ENCODE measurements at regions not wholly inside any gene's neighbourhood (a gene's known extent, or its start where the extent isn't known, plus 50 kb on each side); places are given as distances from the start of the nearest gene placed in this dataset.
"Not testable (repeated sequence)": the region's sequence is repeated elsewhere in the genome, so short reads cannot be mapped to it uniquely, and the experiment has no call there.

DNA sequence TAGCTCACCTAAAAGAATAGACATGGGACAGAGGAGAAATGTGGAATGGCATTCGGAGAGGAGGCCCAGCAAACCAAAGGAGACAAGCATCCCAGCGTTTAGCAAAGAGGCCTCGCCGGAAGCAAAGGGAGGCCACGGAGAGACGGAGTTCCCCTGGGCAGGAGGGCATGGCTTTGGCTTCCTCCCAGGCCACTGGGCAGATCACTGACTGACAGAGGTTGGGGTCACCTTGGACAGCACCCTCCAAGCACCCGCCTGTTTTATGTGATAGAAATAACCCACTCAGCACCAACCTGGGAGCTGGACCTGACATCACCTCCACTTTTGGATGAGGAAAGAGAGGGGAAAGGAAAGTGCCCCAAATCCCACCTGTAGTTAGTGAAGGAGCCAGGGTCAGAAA, 434.1 kb downstream of the BRD1 start:
- H3K4me3 Mint-ChIP-seq: no peak overlapping the region
- H3K9me3 Mint-ChIP-seq: peaks cover 6% of the 10 kb centered on the region
- H3K27ac Mint-ChIP-seq: no peak overlapping the region
- H3K4me1 Mint-ChIP-seq: no peaks in the 10 kb centered on the region
- TF ChIP-seq, protein P1, sequence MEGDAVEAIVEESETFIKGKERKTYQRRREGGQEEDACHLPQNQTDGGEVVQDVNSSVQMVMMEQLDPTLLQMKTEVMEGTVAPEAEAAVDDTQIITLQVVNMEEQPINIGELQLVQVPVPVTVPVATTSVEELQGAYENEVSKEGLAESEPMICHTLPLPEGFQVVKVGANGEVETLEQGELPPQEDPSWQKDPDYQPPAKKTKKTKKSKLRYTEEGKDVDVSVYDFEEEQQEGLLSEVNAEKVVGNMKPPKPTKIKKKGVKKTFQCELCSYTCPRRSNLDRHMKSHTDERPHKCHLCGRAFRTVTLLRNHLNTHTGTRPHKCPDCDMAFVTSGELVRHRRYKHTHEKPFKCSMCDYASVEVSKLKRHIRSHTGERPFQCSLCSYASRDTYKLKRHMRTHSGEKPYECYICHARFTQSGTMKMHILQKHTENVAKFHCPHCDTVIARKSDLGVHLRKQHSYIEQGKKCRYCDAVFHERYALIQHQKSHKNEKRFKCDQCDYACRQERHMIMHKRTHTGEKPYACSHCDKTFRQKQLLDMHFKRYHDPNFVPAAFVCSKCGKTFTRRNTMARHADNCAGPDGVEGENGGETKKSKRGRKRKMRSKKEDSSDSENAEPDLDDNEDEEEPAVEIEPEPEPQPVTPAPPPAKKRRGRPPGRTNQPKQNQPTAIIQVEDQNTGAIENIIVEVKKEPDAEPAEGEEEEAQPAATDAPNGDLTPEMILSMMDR (IDR thresholded peaks at IDR 0.05; ENCODE audit: unreplicated experiment in 3 of 3): no peak
- no peaks in the 10 kb centered on the region for H3K36me3 Mint-ChIP-seq (ENCODE audit: low read depth)
- H3K27me3 Mint-ChIP-seq (ENCODE audit: low read depth): peaks cover 34% of the 10 kb centered on the region

DNA sequence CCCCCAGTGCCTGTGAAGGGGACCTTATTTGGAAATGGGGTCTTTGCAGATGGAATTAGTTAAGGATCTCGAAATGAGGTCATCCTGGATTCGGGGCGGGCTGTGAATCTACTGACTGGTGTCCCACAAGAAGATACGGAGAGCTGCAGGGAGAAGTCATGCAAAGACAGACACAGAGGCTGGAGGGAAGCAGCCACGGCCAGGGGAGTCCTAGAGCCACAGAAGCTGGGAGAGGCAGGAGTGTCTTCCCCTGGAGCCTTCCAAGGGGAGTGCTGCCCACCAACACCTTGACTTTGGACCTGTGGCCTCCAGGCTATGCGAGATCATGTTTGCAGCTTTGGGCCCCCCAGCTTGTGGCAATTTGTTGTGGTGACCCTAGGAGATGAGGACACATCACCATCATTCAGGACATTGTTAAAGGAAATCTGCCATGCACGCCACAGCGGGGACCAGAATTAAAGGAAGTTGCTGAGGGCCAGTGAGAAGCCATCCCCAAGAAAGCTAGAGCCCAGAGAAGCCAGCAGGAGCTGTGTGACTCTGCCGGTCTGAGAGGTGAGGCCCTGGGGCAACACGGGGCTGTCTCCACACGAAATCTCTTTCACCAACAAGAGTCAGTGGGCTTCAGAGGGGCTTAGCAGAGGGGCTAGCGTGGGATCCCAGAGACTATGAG, 434.7 kb downstream of the BRD1 start:
- Mint-ChIP-seq H3K27me3 (ENCODE audit: low read depth) (peaks cover 34% of the 10 kb centered on the region), H3K36me3 (ENCODE audit: low read depth) (no peaks in the 10 kb centered on the region), H3K27ac (no peak overlapping the region), H3K4me1 (no peaks in the 10 kb centered on the region), H3K9me3 (peaks cover 6% of the 10 kb centered on the region), H3K4me3 (no peak overlapping the region)
- TF ChIP-seq, protein P1 (IDR thresholded peaks at IDR 0.05; ENCODE audit: unreplicated experiment in 3 of 3): no peak

DNA sequence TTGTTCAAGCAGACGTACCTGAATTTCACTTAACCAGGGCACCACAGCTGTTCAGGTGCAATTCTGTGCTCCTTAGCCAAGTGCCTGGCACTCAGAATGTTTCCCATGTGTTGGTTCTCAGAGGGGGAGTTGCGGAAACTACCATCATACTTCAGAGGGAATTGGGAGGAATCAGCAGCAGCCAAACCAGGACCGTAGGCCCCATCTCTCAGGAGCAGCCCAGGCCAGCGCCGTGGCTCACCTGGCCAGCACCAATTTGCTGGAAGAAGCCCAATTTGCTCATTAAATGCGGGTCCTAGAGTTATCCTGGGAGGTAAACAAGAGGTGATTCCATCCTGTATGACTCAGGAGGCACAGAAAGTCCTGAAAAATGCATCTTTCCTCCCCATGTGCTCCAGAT, 435.4 kb downstream of the BRD1 start:
- TF ChIP-seq, protein P1 (IDR thresholded peaks at IDR 0.05; ENCODE audit: unreplicated experiment in 3 of 3): no peak
- Mint-ChIP-seq H3K4me1 (no peaks in the 10 kb centered on the region), H3K27ac (no peak overlapping the region), H3K4me3 (no peak overlapping the region), H3K36me3 (ENCODE audit: low read depth) (no peaks in the 10 kb centered on the region), H3K27me3 (ENCODE audit: low read depth) (peaks cover 27% of the 10 kb centered on the region), H3K9me3 (peaks cover 6% of the 10 kb centered on the region)

DNA sequence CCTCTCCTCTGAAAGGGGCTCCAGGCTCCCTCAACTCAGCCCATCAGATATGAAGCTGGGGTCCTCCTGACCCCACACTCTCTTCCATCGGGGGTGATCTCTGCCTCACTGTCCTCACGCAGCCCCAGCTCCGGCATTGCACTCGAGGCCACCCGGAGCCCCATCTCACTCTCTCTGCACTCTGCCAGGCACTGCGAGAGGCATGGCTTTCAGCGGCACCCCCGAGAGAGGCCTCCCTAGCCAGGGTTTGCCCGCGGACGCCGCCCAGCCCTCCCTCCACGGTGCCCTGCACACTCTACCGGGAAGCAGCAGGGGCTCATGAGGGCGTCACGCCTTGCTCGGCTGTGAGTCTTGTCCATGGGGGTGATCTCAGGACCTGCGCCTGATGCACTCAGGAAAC, 436.2 kb downstream of the BRD1 start:
- Mint-ChIP-seq H3K4me3 (no peak overlapping the region), H3K9me3 (peaks cover 6% of the 10 kb centered on the region), H3K27me3 (ENCODE audit: low read depth) (peaks cover 22% of the 10 kb centered on the region), H3K36me3 (ENCODE audit: low read depth) (no peaks in the 10 kb centered on the region), H3K27ac (no peak overlapping the region), H3K4me1 (no peaks in the 10 kb centered on the region)
- TF ChIP-seq, protein P1 (IDR thresholded peaks at IDR 0.05; ENCODE audit: unreplicated experiment in 3 of 3): no peak

DNA sequence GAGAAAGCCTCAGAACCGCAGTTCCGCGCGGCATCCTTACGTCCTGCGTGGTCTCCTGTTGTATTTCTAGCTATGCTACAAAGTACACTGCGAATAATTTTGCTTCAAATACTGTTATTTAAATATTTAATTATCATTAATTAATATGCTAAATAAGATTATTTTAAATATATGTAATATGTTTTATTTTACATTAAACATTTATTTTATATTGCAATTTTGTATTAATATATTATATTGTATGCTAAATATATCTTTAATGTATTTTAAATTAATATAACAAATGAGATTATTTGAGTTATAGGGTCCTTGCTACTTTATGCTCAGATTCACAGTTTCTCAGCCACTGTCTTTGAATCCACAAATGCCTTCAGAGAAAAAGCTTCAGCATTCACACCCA, 436.7 kb downstream of the BRD1 start:
- H3K9me3 Mint-ChIP-seq: peaks cover 6% of the 10 kb centered on the region
- H3K27ac Mint-ChIP-seq: no peak overlapping the region
- TF ChIP-seq, protein P1 (IDR thresholded peaks at IDR 0.05; ENCODE audit: unreplicated experiment in 3 of 3): no peak
- no peaks in the 10 kb centered on the region for H3K36me3 Mint-ChIP-seq (ENCODE audit: low read depth)
- H3K4me1 Mint-ChIP-seq: no peaks in the 10 kb centered on the region
- no peak overlapping the region for H3K4me3 Mint-ChIP-seq
- H3K27me3 Mint-ChIP-seq (ENCODE audit: low read depth): peaks cover 22% of the 10 kb centered on the region

DNA sequence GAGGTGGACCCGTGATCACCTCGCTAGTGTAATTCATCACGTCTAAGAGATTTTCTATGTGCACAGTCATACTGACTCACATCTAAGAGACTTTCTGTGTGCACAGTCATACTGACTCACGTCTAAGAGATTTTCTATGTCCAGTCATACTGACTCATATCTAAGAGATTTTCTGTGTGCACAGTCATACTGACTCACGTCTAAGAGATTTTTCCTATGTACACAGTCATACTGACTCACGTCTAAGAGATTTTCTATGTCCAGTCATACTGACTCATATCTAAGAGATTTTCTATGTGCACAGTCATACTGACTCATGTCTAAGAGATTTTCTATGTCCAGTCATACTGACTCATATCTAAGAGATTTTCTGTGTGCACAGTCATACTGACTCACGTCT, 443.8 kb downstream of the BRD1 start:
- H3K36me3 Mint-ChIP-seq (ENCODE audit: low read depth); H3K9me3 Mint-ChIP-seq; H3K4me3 Mint-ChIP-seq; H3K27ac Mint-ChIP-seq; H3K4me1 Mint-ChIP-seq: not testable (repeated sequence)
- H3K27me3 Mint-ChIP-seq (ENCODE audit: low read depth): peaks cover 24% of the 10 kb centered on the region

Measured in nephron (organoid).